NCI-H1048 (cell line): ENCODE measurements at regions not wholly inside any gene's neighbourhood (a gene's known extent, or its start where the extent isn't known, plus 50 kb on each side); places are given as distances from the start of the nearest gene placed in this dataset.

ENCODE experiments used
- DNase-seq: peaks from one replicate; lab custom pipeline; 2025; lab: John Stamatoyannopoulos, UW

GRCh38 chr6:90403489-90404381 lies 107.1 kb upstream of the BACH2 start:
- peak; percentile 10 for DNase-seq

DNA sequence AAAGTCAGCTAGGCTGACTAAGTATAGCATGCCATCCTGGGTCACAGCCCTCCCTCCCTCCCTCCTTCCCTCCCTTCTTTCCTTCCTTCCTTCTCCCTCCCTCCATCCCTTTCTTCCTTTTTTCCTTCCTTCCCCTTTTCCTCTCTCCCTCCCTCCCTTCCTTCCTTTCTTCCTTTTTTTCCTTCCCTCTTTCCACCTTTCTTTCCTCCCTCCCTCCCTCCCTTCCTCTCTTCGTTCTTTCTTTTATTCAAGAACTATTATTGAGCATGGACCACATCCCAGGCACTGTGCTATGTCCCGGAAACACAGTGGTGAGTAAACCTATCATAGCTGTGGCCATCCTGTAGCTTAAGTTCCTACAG lies 106.2 kb upstream of the BACH2 start:
- DNase-seq: no peak

DNA sequence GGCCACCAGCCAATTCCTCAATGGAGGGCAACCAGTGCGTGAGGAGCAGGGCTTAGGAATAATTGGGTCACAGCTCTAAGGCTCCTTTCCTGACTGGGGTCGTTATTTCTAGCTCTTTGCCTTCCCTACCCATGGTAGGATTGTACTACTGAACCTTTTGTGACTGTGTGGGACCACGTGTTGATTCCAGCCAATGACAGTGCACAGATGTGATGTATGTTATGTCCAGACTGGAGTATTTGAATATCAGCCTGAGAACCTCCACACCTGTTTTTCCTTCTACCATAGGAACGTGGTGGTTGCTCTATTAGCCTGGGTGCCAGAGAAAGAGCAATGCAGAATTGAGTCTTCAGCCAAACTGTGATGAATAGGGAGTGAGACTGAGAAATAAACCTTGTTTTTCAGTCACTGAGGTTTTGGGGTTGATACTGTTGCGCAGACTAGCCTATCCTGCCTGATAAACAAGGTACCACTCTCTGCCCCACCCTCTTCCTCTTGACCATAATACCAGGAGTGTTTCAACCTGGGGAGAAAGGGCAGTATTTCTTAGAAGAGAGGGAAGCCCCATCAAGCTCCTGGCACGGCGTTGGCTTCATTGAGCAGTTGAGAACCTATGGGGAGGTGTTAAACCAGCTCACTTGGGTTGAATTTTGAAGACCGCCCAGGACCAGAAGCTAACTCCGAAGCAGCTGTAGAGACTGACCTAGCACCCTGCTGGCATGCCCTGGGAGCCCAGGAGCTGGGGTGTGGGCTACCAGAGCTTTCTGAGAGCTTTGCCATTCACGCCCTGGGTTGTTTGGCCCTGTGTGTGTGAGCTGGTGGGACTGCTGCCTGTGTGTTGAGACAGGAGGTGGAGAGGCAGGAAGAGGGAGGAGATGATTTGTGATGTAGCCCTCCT lies 105.5 kb upstream of the BACH2 start:
- DNase-seq: no peak

DNA sequence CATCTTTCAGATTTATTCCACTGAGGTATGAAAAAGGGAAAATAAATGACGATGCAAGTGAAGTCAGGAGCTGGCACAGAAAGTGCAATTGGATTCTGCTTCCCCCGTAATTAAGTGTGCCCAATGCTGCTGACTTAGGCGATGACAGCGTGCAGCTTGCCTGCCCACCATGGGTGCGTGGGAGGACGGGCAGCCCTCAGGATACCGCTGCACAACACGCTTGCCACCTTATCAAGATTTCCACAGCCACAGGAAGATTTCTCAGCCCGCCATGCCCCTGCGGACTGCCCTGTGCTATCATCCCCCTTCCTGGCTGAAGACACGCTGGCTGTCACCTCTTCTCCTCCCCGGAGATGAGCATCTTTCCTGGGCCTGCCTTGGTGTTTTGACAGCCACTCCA lies 103.3 kb upstream of the BACH2 start:
- no peak for DNase-seq

GRCh38 chr6:90397929-90398674 lies 101.5 kb upstream of the BACH2 start:
- DNase-seq: no peak

DNA sequence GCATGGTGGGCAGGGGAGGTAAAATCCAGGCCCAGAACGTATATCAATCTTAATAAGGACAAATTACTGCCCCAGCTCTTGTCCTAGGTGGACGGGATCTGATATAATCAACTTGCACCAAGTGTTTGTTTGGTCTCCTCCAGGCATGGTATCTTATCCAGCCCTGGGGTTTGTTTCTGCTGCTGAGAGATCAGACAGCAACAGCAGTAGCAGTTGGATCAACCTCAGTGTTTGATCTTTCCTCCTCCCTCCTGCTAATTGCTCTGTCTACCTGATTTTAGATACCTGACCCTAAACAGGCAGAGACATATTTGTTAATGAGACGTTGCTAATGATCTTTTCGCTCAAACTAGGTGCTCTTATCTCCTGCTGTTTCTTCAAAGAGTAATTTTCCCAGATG lies 100.4 kb upstream of the BACH2 start:
- DNase-seq: no peak

- no peak for DNase-seq
Observed at GRCh38 chr6:90393232-90393884, 96.7 kb upstream of the BACH2 start.

GRCh38 chr6:90390379-90390778 lies 93.7 kb upstream of the BACH2 start:
- DNase-seq: no peak

GRCh38 chr6:90388395-90388794 lies 91.8 kb upstream of the BACH2 start:
- no peak for DNase-seq

DNA sequence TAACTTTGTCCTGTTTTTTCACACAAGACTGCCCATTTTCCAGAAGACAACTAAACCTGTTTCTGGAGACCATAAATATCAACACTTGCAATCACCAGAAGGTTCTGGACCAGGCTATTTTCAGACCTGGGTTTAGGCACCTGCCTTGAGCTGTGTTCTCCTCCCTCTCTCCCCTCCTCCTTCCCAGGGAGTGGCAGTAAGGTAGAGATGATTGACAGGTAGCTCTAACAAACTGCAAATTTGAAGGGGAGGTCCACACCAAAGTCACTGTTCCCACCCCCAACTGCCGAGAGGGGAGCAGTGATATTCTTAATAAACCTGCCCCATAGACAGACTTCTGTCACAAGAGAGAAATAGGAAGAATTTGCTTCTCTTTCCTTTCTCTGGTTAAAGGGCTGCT lies 91.2 kb upstream of the BACH2 start:
- DNase-seq: no peak

GRCh38 chr6:90387383-90387775 lies 90.7 kb upstream of the BACH2 start:
- no peak for DNase-seq

DNA sequence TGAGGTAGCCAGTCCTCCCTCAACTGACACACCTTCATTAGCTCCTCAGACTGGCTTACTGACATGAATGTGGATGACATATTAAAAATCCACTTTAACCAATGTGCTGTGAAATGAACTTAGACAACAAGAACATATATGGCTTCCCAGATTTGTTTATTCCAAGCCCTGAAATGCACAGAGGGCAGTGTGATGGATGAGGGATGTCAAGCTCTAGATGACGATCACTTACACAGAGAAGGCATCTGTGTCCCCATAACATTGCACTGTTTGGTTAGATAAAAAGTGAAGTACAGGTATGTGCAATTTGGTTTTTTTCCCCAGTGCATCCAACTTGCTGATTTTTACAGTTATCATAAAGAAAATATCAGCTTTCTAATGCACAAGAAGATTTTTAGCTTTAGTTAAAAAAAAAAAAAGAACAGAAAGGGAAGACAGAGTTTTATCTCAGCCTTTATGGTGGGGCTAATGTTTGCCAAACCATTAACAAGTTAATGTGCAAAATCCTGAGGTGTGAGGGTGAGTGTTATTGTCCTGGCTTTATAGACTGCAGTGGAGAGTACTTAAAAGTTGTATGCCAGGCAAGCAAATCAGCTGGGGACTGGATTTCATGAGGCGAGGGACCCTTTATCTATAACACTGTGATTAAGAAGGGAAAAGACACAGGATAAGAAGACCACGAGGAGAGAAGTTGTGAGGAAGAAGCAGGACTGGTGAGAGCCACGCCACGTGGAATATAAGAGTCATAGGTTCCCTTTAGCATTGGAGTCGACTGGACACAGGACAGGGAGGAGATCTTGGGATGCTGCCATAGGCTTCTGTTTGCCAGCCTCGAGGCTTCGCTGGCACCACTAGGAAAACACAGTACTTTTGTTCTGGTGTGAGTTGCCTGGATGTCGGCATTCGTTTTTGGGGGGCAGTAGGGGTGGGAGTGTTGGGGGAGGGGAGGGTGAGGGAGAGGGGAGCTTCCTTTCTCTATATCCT lies 90.0 kb upstream of the BACH2 start:
- no peak for DNase-seq

DNA sequence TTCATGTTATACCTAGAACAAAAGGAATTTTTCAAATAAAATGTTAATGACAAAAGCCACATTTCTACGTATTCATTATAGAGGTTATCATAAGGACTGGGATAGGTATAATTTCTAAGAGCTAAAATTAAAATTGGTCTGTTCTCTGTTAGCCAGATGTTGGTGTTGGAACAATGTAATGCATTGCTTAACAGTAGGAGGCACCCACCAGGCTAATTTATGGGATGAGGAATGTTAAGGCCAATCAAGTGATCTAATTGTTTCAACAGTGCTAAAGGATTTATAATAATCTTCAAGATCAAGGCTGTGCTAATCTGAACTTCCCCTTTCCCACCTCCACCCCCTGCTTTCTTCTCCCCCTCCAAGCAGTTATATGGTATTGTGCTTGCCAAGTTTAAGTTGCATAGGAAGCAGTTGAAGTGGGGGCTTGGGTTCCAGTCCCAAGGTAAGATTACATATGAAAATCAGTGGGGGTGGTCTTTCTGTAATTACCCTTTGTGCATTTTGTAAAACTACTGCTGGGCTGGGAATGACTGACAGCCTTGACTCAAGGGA lies 89.2 kb upstream of the BACH2 start:
- DNase-seq: no peak

DNA sequence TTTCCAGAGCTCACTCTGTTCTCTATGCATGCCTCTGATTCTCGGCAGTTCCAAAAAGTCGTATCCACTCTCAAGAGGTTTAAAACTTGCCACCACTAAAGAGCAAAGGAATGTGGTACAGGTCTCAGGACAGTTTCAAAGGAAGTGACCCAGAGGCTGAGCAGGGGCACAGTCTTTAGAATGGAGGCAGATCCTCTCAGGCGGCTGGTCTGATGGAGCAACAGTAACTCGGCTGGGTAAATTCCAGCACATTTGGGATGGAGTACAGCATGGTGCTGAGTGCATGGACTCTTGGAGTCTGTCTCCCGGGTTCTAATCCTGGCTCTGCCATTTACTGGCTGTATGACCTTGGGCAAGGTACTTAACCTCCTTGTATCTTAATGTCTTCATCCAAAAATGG lies 88.1 kb upstream of the BACH2 start:
- no peak for DNase-seq

DNA sequence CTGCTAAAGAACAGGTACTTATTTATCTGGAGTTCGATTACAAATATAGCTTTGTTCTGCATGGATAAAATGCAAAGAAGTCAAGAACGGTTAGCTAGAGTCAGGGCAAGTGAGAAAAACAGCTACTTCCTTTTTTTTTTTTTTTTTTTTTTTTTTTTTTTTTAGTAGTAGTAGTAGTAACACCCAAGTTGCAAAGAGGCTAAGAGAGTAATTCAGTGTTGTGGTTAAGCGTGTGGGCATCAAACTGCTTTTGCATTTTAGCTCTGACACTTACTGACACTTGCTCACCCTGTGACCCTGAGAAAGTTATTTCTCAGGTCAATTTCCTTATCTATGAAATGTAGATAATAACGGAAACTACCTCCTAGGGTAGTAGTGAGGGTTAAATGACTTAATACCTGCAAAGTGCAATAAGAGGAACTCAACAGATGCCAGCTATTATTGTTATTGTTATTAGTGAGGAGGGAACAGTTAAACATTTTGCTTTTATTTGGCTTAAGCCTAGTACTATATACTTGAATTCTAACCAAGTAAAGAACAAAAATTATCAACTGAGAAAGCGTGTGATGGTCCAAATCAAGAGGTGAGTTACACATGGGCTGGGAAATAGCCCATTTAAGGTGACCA lies 86.7 kb upstream of the BACH2 start:
- DNase-seq: no peak

DNA sequence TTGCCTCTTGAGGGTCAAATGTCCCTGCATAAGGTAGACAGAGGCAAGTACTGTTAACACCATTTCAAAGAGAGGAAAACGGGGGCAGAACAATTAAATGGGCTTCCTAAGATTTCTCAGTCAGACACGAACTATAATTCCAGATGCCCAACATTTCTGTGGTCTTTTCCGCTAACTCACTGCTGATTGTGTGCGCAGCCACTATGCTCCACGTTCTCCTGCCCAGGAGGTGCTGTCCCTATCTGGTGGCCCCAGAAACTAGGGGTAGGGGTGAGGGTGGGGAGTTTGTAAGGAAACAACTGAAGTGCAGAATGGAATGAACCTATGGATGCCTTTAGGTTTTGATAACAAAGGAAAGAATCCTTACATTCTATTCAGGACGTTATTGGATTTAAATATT lies 86.1 kb upstream of the BACH2 start:
- DNase-seq: no peak

DNA sequence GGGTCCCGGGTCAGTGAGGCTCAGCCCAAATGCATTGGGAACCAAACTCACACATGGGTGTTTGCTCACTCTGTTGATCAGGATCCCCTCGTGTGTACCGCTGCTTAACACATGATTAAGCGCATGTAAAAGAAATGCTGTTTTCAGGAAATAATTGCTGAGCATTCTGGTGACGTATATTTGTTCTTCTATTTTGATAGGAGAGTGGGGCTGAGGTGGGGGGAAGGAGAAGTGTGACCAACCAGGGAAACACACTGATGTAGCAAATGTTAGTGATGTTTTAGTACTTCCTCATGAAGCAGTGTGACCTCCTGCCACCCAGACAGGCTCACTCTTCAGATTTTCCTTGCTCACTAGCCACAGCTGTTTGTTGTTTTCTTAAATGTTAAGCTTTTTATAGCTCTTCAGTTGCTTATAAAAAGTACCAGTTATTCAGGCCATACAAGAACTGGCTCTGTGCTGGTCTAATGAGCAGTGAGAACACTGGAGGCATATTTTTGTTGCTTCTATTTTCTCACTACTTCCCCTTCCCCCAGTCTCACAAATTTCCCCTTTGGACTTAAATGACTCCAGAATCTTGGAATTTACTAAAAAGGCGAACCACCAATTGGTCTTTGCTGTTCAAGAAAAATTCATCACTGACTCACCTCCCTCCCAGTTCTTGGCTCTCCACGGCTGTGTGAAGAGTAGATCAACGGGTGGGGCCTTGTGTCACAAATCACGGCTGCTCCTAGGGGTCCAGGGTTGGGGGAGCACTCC lies 79.2 kb upstream of the BACH2 start:
- no peak for DNase-seq

DNA sequence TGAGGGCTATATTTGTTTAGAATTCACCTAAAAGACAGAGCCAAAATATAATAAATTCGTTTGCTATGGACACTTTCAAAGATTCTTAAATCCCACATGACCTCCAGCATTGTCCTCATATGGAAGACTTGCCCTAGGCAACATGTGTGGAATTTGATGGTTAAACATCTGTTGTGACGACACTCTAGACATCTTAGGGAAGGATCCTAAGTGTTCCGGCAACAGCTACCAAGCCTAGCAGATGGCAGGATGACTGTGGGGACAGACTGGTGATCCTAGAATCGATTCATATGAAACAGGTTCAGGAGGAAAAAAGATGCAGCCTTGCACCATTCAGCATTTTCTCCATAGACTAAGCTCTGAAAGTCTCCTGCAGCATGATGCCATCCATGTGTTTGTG lies 77.6 kb upstream of the BACH2 start:
- no peak for DNase-seq

GRCh38 chr6:90372885-90373284 lies 76.2 kb upstream of the BACH2 start:
- DNase-seq: no peak
